OCI-LY1 (cell line): ENCODE measurements at regions not wholly inside any gene's neighbourhood (a gene's known extent, or its start where the extent isn't known, plus 50 kb on each side); places are given as distances from the start of the nearest gene placed in this dataset.

ENCODE experiments used
- CTCF ChIP-seq: fragments of 200-600 bp; sonication (generic), shearing (Covaris generic); IDR thresholded peaks from 2 replicates; pipeline ENCODE4 v1.5.1; 2017; ENCODE audit warnings: mild to moderate bottlenecking, antibody characterized with exemption, low read length, moderate library complexity, mixed read lengths
- EZH2 ChIP-seq: fragments of 200-600 bp; sonication (generic), shearing (Covaris generic); IDR thresholded peaks from 2 replicates; pipeline ENCODE4 v1.8.0; 2017; ENCODE audit warnings: borderline replicate concordance, mixed run types, mild to moderate bottlenecking, antibody characterized with exemption, low read length, moderate library complexity, mixed read lengths

GRCh38 chr14:101233391-101233790 is 327.9 kb upstream of the DIO3 start:
- TF ChIP-seq CTCF = no peak
- TF ChIP-seq EZH2 = no peak
